GM10248 (cell line): ENCODE measurements at regions not wholly inside any gene's neighbourhood (a gene's known extent, or its start where the extent isn't known, plus 50 kb on each side); places are given as distances from the start of the nearest gene placed in this dataset.

Source experiments
- CTCF ChIA-PET: fragments of 300-600 bp; sonication (Branson Sonifier 250); formaldehyde crosslinking; extraction: SDS; loops from one replicate; lab custom pipeline; 2021; ENCODE audit warnings: antibody characterized with exemption; lab: Yijun Ruan, JAX
- POLR2A ChIA-PET: fragments of 350-650 bp; sonication (Branson Sonifier 250); formaldehyde crosslinking; extraction: SDS; loops from one replicate; lab custom pipeline; 2020; ENCODE audit warnings: antibody characterized with exemption; lab: Yijun Ruan, JAX
- DNase-seq: peaks from one replicate; pipeline ENCODE4 v3.0.0; 2012; ENCODE audit errors: extremely low spot score
- CTCF ChIP-seq: IDR thresholded peaks from 2 replicates; pipeline ENCODE4 v1.5.1; 2012; ENCODE audit warnings: mild to moderate bottlenecking, low read depth; ENCODE audit errors: extremely low read depth, missing control alignments, control extremely low read depth

- no peak for TF ChIP-seq CTCF
- ChIA-PET POLR2A (no interaction called here), CTCF (no interaction called here)
- DNase-seq, result no peak
These were observed 649.7 kb upstream of the ANKRD30A start for GRCh38 chr10:36475746-36476145.

GRCh38 chr10:36474456-36474855, 650.9 kb upstream of the ANKRD30A start:
- no peak for DNase-seq
- ChIA-PET POLR2A (no interaction called here), CTCF (no interaction called here)
- TF ChIP-seq CTCF, result no peak

- ChIA-PET CTCF (no interaction called here), POLR2A (no interaction called here)
- DNase-seq, result no peak
- no peak for TF ChIP-seq CTCF
These were observed 652.3 kb upstream of the ANKRD30A start for GRCh38 chr10:36473122-36473521.

GRCh38 chr10:36469585-36469984, 655.8 kb upstream of the ANKRD30A start:
- CTCF ChIA-PET, result no interaction called here
- no peak for DNase-seq
- POLR2A ChIA-PET, result no interaction called here
- TF ChIP-seq CTCF, result no peak

GRCh38 chr10:36468620-36469019, 656.8 kb upstream of the ANKRD30A start:
- no peak for DNase-seq
- TF ChIP-seq CTCF, result no peak
- CTCF ChIA-PET, result no interaction called here
- POLR2A ChIA-PET, result no interaction called here

GRCh38 chr10:36465604-36466379, 659.6 kb upstream of the ANKRD30A start:
- no peak for TF ChIP-seq CTCF
- ChIA-PET CTCF (no interaction called here), POLR2A (no interaction called here)

More at GRCh38 chr10:36465604-36466379, 659.6 kb upstream of the ANKRD30A start:
- DNase-seq, result no peak
